ENCODE measurements at regions not wholly inside any gene's neighbourhood (a gene's known extent, or its start where the extent isn't known, plus 50 kb on each side); places are given as distances from the start of the nearest gene placed in this dataset.

DNA sequence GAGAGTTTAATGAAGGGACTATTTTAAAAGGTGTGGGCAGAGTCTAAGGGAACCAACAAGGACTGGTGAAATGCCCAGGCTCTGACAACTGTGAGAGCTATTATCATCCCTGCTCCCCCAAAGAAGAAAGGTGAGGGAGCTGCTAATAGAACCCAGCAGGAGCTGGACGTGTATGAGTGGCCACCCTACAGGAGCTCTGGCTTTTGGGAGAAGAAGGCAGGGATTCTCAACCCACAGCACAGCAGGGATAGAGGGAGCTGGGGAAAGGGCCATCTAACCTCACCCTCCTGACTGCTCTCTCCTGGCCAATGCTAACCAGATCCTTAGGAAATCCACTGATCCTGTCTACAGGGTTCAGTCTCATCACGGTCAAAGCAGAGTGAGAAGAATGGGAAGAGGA lies 57.1 kb downstream of the GRIN2B start:
- POLR2A ChIA-PET = no interaction called here

DNA sequence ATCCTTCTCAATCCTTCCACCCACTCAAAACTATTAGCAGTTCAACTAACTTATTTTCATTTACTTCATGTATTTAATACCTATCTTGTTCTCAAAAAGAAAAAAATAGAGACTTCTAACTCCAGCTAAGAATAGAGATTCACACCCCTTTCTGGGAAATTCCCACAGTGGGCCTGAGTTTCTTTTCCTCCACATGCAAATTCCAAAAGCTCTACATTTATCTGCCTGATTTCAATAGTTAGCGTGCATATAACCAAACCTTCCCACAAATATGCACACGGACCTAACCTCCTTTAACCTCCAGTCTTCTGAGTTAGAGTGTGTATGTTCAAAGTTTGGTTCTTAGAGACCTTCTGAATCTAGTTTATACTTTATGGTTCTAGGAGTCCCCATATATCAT lies 62.5 kb downstream of the GRIN2B start:
- H3K9me3 ChIP-seq (ENCODE audit: low read length) = no peaks in the 10 kb centered on the region
- no peak for TF ChIP-seq EZH2phosphoT487 (IDR thresholded peaks at IDR 0.05; ENCODE audit: borderline replicate concordance, low read depth, low read length)
- TF ChIP-seq, protein P1, sequence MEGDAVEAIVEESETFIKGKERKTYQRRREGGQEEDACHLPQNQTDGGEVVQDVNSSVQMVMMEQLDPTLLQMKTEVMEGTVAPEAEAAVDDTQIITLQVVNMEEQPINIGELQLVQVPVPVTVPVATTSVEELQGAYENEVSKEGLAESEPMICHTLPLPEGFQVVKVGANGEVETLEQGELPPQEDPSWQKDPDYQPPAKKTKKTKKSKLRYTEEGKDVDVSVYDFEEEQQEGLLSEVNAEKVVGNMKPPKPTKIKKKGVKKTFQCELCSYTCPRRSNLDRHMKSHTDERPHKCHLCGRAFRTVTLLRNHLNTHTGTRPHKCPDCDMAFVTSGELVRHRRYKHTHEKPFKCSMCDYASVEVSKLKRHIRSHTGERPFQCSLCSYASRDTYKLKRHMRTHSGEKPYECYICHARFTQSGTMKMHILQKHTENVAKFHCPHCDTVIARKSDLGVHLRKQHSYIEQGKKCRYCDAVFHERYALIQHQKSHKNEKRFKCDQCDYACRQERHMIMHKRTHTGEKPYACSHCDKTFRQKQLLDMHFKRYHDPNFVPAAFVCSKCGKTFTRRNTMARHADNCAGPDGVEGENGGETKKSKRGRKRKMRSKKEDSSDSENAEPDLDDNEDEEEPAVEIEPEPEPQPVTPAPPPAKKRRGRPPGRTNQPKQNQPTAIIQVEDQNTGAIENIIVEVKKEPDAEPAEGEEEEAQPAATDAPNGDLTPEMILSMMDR (conservative IDR thresholded peaks at IDR 0.05; ENCODE audit: low read length) = no peak
- H2AFZ ChIP-seq (ENCODE audit: low read length) = no peak overlapping the region
- no peaks in the 10 kb centered on the region for H3K36me3 ChIP-seq (ENCODE audit: insufficient read depth, low read length)
- no TSS peak for BruUV-seq (replicated peaks)
- no peaks in the 10 kb centered on the region for H4K20me1 ChIP-seq (ENCODE audit: insufficient read depth, low read length)
- no peaks in the 10 kb centered on the region for H3K79me2 ChIP-seq (ENCODE audit: insufficient read depth, low read depth, low read length)
- no peaks in the 10 kb centered on the region for H3K9me2 ChIP-seq (ENCODE audit: insufficient read depth, low read length)
- H3K4me3 ChIP-seq (ENCODE audit: low read depth, low read length, poor library complexity, severe bottlenecking) = no peak overlapping the region
- no peak for DNase-seq (ENCODE audit: low spot score)
- intact Hi-C loops (cut with micrococcal nuclease; ENCODE audit: unreplicated experiment) = no loop called here
- no peak overlapping the region for H3K27ac ChIP-seq (ENCODE audit: low read depth, low read length, poor library complexity, severe bottlenecking)
- CTCF ChIA-PET (ENCODE audit: unreplicated experiment) = no interaction called here
- no peaks in the 10 kb centered on the region for H3K4me1 ChIP-seq (ENCODE audit: insufficient read depth, low read length, poor library complexity, severe bottlenecking)
- H3K4me2 ChIP-seq (ENCODE audit: low read length) = no peak overlapping the region
- POLR2A ChIA-PET = no interaction called here

More for the DNA sequence above, 57.1 kb downstream of the GRIN2B start:
- no peak overlapping the region for H3K4me2 ChIP-seq (ENCODE audit: low read length)
- TF ChIP-seq, protein P1 (conservative IDR thresholded peaks at IDR 0.05; ENCODE audit: low read length) = no peak
- no peak for TF ChIP-seq EZH2phosphoT487 (IDR thresholded peaks at IDR 0.05; ENCODE audit: borderline replicate concordance, low read depth, low read length)
- H3K27ac ChIP-seq (ENCODE audit: low read depth, low read length, poor library complexity, severe bottlenecking) = no peak overlapping the region
- H2AFZ ChIP-seq (ENCODE audit: low read length) = no peak overlapping the region
- no peaks in the 10 kb centered on the region for H3K79me2 ChIP-seq (ENCODE audit: insufficient read depth, low read depth, low read length)
- CTCF ChIA-PET (ENCODE audit: unreplicated experiment) = no interaction called here
- H3K9me2 ChIP-seq (ENCODE audit: insufficient read depth, low read length) = no peaks in the 10 kb centered on the region
- H3K36me3 ChIP-seq (ENCODE audit: insufficient read depth, low read length) = no peaks in the 10 kb centered on the region
- BruUV-seq (replicated peaks) = no TSS peak
- no peaks in the 10 kb centered on the region for H3K9me3 ChIP-seq (ENCODE audit: low read length)
- no peaks in the 10 kb centered on the region for H3K4me1 ChIP-seq (ENCODE audit: insufficient read depth, low read length, poor library complexity, severe bottlenecking)
- H4K20me1 ChIP-seq (ENCODE audit: insufficient read depth, low read length) = no peaks in the 10 kb centered on the region
- no peak overlapping the region for H3K4me3 ChIP-seq (ENCODE audit: low read depth, low read length, poor library complexity, severe bottlenecking)
- intact Hi-C loops (cut with micrococcal nuclease; ENCODE audit: unreplicated experiment) = no loop called here
- DNase-seq (ENCODE audit: low spot score) = no peak

DNA sequence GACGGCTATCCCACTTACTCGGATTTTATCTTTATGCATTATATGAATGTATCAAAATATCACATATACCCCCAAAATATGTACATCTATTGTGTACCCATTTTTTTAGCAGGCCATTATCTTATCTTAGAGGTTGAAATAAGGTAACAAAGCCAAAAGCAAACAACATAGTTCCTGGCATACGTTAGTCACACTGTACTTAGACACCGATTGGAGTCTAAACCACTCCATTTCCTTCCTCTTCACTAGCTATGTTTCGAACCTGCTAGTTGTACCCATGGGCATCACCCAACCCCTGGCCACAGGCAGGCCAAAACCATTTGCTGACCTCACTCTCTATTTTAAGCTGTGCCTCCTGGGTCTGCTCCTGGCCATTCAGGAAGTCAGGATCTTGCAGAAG lies 66.3 kb downstream of the GRIN2B start:
- H3K9me2 ChIP-seq (ENCODE audit: insufficient read depth, low read length) = no peaks in the 10 kb centered on the region
- intact Hi-C loops (cut with micrococcal nuclease; ENCODE audit: unreplicated experiment) = no loop called here
- TF ChIP-seq, protein P1 (conservative IDR thresholded peaks at IDR 0.05; ENCODE audit: low read length) = no peak
- no peak for TF ChIP-seq EZH2phosphoT487 (IDR thresholded peaks at IDR 0.05; ENCODE audit: borderline replicate concordance, low read depth, low read length)
- H4K20me1 ChIP-seq (ENCODE audit: insufficient read depth, low read length) = no peaks in the 10 kb centered on the region
- no peaks in the 10 kb centered on the region for H3K4me1 ChIP-seq (ENCODE audit: insufficient read depth, low read length, poor library complexity, severe bottlenecking)
- BruUV-seq (replicated peaks) = no TSS peak
- no peaks in the 10 kb centered on the region for H3K36me3 ChIP-seq (ENCODE audit: insufficient read depth, low read length)
- POLR2A ChIA-PET = no interaction called here
- no peaks in the 10 kb centered on the region for H3K9me3 ChIP-seq (ENCODE audit: low read length)
- H3K4me2 ChIP-seq (ENCODE audit: low read length) = no peak overlapping the region
- H3K4me3 ChIP-seq (ENCODE audit: low read depth, low read length, poor library complexity, severe bottlenecking) = no peak overlapping the region
- no peak overlapping the region for H2AFZ ChIP-seq (ENCODE audit: low read length)
- CTCF ChIA-PET (ENCODE audit: unreplicated experiment) = no interaction called here
- H3K27ac ChIP-seq (ENCODE audit: low read depth, low read length, poor library complexity, severe bottlenecking) = no peak overlapping the region
- no peak for DNase-seq (ENCODE audit: low spot score)
- no peaks in the 10 kb centered on the region for H3K79me2 ChIP-seq (ENCODE audit: insufficient read depth, low read depth, low read length)
